ENCODE measurements at regions not wholly inside any gene's neighbourhood (a gene's known extent, or its start where the extent isn't known, plus 50 kb on each side); places are given as distances from the start of the nearest gene placed in this dataset.

- DNase-seq: no peak
Observed at GRCh38 chr20:39795401-39796272, 833.5 kb downstream of the DHX35 start.

- DNase-seq: no peak
Observed at GRCh38 chr20:39792334-39792733, 830.2 kb downstream of the DHX35 start.

GRCh38 chr20:39789411-39789810, 827.3 kb downstream of the DHX35 start:
- no peak for DNase-seq

GRCh38 chr20:39785252-39785917, 823.2 kb downstream of the DHX35 start:
- DNase-seq: no peak

DNA sequence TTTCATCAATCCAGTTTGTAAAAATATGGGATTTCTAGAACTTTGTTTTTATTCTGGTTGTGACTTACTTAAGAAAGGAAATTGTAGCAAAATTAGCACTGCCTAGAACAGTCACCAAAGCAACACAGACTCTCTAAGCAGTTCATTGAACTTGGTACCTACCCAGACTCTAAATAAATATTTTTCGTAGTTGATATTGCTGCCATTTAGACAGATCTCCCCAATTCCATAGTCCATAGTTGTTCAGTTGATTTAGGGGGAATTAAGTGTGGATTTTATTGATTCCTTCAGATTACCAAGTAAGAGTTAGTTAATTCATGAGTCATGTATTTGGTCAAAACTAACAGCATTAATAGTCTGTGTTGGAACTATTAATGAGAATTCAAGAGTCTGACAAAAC, 822.5 kb downstream of the DHX35 start:
- no peak for DNase-seq

GRCh38 chr20:39778847-39779604, 816.9 kb downstream of the DHX35 start:
- no peak for DNase-seq

DNA sequence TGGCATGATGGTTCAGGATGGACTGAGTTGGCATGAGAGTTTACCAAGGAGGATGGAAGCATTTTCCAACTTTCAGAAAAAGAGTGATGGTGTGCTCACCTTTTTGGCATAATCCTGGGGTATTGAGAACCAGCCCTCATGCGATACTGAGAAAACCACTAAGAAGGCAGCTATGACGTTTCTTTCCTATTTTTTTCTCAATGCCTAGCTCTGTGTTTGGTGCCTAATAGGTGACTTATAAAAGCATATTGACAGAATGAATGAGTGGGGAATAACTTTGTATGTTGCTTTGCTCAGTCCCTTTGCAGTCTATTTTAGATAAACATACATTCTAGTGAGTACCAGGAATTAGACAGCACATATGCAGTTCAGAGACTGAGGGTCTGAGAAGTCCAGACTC, 816.3 kb downstream of the DHX35 start:
- DNase-seq: no peak

GRCh38 chr20:39777610-39778009, 815.5 kb downstream of the DHX35 start:
- no peak for DNase-seq

DNA sequence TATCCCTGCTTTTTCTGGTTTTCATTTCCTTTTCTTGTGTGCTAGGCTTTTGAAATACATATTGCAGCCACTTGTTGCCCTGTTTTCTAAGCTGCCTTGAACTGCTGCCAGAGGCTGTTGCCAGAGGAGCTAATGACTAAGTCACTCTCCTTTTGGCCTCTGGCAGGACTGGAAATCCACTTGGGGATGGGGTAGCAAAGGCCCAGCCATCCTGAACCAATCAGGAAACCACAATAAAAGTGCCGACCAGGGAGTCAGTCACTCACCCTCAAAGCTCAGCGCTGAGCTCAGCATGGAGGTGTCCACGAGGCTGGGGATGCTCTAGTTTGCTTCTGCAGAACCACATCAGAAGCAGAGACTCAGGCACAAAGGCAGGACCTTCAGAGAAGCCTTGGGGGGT, 813.0 kb downstream of the DHX35 start:
- DNase-seq: no peak

- DNase-seq: no peak
Observed at GRCh38 chr20:39773380-39774000, 811.3 kb downstream of the DHX35 start.

DNA sequence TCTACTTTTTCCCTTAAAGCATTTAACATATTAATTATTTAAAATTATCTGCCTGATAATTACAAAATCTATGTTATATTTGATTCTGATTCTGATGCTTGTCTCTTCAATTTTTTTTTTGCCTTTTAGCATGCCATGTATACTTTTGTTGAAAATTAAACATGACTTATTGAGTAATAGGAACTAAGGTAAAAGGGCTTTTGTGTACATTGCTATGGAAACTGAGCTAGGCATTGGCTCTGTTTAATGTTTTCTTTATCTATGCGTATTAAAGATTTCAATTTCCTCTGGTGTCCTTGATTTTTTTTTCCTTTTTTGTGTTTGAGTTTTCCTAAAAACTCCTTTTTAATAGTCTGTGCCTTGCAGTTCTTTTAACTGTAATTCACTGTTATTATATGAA, 805.2 kb downstream of the DHX35 start:
- no peak for DNase-seq

- DNase-seq: no peak
Observed at GRCh38 chr20:39766333-39766732, 804.2 kb downstream of the DHX35 start.

DNA sequence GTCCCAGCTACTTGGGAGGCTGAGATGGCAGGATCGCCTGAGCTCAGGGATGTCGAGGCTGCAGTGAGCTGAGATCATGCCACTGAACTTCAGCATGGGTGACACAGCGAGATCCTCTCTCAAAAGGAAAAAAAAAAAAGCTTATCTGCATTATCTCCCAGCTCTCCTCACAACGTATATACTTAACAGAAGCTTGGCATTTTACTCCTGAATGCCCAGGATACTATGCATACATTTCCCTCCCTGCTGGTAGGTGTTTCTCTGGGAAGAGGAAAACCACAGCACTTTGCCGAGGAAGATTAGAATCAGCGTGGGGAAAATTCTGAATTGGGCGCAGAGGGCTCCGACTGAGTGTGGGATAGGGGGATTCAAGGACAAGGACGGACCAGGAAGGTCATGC, 800.6 kb downstream of the DHX35 start:
- DNase-seq: no peak

DNA sequence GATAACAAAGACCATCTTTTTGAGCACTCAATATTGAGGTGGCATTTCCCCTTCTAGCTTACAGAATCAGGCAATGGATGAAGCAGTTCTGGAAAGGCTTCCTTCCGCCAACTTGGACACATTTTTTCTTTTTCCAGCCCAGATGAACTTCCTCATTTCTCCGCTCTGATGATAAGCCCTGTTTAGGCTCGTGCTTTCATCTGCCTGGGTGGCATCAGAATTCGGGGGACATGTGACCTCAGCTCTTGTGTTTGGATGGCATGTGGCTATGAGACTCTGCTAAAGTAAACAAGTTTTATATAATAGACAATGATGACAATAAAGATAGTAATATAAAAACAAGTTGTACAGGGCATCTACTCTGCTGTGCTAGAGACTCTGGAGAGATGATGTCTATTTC, 796.7 kb downstream of the DHX35 start:
- DNase-seq: no peak

GRCh38 chr20:39756828-39757227, 794.7 kb downstream of the DHX35 start:
- no peak for DNase-seq

GRCh38 chr20:39756369-39756768, 794.2 kb downstream of the DHX35 start:
- DNase-seq: no peak

DNA sequence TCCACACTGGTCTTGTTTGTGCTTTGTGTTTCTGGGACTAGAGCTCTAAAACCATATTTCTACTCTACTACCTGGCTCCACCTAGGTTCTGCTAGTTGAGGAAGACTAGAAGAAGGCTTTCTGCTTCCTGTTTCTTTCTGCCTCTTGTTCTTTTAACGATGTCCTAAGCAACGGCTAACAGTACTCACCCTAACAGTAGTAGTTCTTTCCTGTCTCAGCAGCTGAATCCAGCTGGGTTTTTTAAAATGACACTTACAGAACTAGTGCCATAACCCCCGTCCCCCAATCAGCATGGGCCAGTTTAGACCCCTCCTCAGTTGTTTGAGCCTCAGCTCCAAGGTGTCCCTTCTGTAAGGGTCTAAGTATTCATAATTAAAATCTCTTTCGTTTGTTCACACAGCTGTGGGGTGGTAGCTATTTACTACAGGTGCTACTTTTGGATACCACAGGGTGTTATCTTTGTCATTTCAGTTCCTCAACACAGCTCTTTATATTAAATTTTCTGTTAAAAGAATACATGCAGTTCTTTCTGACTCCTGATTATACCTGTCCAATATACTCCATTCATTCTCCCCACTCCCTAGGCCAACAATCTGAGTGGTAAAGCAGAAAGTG, 790.2 kb downstream of the DHX35 start:
- no peak for DNase-seq

DNA sequence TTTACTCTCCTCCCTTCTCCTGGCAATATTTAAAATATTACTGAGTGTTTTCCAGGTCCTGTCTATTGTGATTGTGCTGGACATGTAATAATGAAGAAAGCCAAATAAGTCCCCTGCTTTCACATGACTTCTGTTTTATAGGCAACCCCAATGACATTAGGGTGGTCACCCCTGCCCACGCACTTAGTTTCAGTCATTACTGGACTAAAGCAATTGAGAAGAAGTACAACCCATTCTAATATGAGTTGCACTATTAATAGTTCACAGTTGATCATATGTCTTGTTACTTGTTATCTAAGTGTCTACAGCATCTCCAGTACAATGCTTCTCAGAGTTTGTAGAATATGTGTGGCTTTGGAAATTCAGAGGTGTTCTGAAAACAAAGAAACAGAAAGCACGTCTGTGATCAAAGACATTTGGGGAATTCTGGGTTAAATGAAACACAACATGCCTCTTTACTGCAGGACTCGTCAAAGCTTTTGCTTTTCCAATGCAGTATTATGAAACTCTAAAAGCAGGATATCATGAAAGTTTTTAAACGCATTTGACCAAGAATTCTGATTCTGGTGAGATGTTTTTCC, 789.5 kb downstream of the DHX35 start:
- no peak for DNase-seq

DNA sequence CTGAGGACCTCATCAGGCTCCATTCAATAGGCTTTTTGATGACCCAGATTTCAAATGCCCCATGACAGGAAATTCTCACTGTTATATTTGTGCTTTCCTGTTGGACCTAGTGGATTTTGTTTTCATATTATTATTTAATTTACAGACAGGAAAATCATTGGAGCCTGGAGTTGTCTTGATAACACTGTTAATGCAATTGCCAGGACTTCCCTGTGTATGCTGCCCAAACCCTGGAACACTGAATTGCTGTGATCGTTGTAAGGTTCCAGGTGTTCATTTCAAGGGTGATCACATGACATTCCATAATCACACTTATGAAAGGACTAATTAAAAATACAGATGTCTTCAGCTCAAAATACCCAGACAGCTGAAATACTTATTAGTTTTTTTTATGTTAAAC, 783.2 kb downstream of the DHX35 start:
- DNase-seq: no peak

DNA sequence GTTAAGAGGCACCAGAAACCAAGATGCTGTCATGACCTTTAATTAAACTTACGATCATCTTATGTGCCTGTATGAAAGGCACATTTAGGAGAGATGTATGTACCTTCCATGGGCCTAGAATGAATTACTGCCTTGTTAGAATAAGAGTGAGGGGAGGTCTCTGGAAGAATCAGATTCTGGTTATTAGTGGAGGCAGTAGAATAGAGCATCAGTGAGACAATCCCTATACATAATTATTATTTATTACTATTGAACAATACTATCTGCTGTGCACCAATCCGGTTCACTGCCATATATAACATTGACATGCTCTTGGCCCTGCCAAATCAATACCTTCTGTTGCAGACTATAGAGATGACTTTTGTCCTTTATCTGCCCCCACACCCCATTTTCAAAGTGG, 776.5 kb downstream of the DHX35 start:
- no peak for DNase-seq

DNA sequence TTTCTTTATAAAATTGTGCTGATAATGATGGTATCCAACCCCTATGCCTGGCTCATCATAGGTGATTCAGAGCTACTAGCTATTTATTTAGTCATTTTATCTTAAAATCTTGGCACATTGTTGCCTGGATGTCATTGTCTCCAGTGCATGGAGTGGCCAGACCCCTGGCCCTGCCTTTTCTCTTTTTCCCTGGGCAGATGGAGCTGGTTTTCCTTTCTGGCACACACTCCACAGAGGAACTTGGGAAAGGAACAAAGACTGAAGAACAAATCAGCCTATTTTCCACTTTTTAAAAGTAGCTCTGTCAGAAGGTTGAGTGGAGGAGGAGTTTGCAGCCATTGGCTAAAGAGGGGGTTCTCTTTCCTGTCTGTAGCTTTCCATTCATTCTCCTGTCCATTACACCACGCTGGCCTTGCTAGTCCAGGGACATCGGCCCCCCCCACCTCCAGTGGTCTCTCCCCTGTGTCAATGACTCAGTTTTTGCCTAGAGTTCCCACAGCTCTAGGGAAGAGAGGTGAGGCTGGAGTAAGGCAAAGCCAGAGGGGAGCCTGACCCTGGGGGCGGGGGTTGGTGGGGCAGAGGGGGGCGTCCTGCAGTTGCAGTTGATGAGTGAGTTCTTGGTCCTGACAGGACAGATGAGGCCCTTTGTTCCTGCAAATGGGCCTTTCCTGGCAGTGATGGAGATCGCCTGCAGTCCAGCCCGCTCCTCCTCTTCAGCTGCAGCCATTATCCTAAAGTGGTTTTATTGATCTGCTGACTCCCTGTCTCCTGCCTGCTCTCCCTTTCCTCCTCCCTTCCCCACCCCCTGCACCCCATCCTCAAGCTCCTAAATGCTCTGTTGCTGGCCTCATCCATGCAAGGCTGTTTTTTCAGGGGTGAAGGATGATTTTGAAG, 774.5 kb downstream of the DHX35 start:
- no peak for DNase-seq

All from SW 1271 (cell line).